ENCODE measurements at regions not wholly inside any gene's neighbourhood (a gene's known extent, or its start where the extent isn't known, plus 50 kb on each side); places are given as distances from the start of the nearest gene placed in this dataset.

GRCh38 chr11:127649071-127649470, 648.5 kb upstream of the KIRREL3 start:
- no peak for DNase-seq
- H3K4me1 ChIP-seq (ENCODE audit: control insufficient read depth in 1 of 2, insufficient read depth in 2 of 2, low read depth in 1 of 2, low read length in 1 of 2): peaks cover 0 to 1% of the 10 kb centered on the region in 2 experiments; a peak in 2 of 4 replicates
- no peak overlapping the region for H3K4me2 ChIP-seq
- no peaks in the 10 kb centered on the region for H3K79me2 ChIP-seq (ENCODE audit: insufficient read depth)
- H3K4me3 ChIP-seq (ENCODE audit: low read depth in 2 of 2, low read length in 1 of 2): no peak overlapping the region
- no peaks in the 10 kb centered on the region for H3K9me3 ChIP-seq
- ChIA-PET CTCF (no interaction called here), POLR2A (no interaction called here)
- no peak overlapping the region for H3K27ac ChIP-seq (ENCODE audit: low read depth in 2 of 2, low read length in 1 of 2)
- WGBS (ENCODE audit: low lambda C conversion rate): 15% methylated on average over 2 of the region's 2 CpGs
- no peaks in the 10 kb centered on the region for H4K20me1 ChIP-seq (ENCODE audit: insufficient read depth)
- H3K9ac ChIP-seq: no peak overlapping the region
- H2AFZ ChIP-seq (ENCODE audit: low read depth): no peak overlapping the region
- no peaks in the 10 kb centered on the region for H3K9me2 ChIP-seq
- TF ChIP-seq YY1 (IDR thresholded peaks at IDR 0.05; ENCODE audit: low read depth) (no peak), SIN3A (IDR thresholded peaks at IDR 0.05; ENCODE audit: borderline replicate concordance, low read depth, low read length) (no peak), MEF2A (IDR thresholded peaks at IDR 0.05; ENCODE audit: borderline replicate concordance, low read depth) (no peak), JUND (IDR thresholded peaks at IDR 0.05) (no peak), MAX (IDR thresholded peaks at IDR 0.05; ENCODE audit: low read depth) (no peak), MXI1 (IDR thresholded peaks at IDR 0.05; ENCODE audit: low read depth, low read length) (no peak), TAF1 (IDR thresholded peaks at IDR 0.05; ENCODE audit: borderline replicate concordance, low read depth, low read length) (no peak), SMC3 (IDR thresholded peaks at IDR 0.05; ENCODE audit: low read depth, low read length) (no peak), EZH2phosphoT487 (IDR thresholded peaks at IDR 0.05; ENCODE audit: borderline replicate concordance, low read depth) (no peak), ELF1 (IDR thresholded peaks at IDR 0.05) (no peak), RAD21 (IDR thresholded peaks at IDR 0.05; ENCODE audit: low read length) (no peak), NFIC (IDR thresholded peaks at IDR 0.05; ENCODE audit: borderline replicate concordance) (no peak)
- H3K36me3 ChIP-seq (replicated peaks in 1 of 2; ENCODE audit: control insufficient read depth in 1 of 2, insufficient read depth in 2 of 2, low read length in 1 of 2): no peaks in the 10 kb centered on the region
- no peaks in the 10 kb centered on the region for H3K27me3 ChIP-seq (ENCODE audit: insufficient read depth)
- H3F3A ChIP-seq (replicated peaks; ENCODE audit: insufficient read depth): no peaks in the 10 kb centered on the region

GRCh38 chr11:127648583-127648982, 648.0 kb upstream of the KIRREL3 start:
- Histone ChIP-seq H3K4me1 (ENCODE audit: control insufficient read depth in 1 of 2, insufficient read depth in 2 of 2, low read depth in 1 of 2, low read length in 1 of 2) (peaks cover 0 to 6% of the 10 kb centered on the region in 2 experiments; a peak in 2 of 4 replicates), H3K4me2 (no peak overlapping the region), H2AFZ (ENCODE audit: low read depth) (no peak overlapping the region), H3K9me3 (no peaks in the 10 kb centered on the region), H3K36me3 (replicated peaks in 1 of 2; ENCODE audit: control insufficient read depth in 1 of 2, insufficient read depth in 2 of 2, low read length in 1 of 2) (no peaks in the 10 kb centered on the region), H3K4me3 (ENCODE audit: low read depth in 2 of 2, low read length in 1 of 2) (no peak overlapping the region), H3K9me2 (no peaks in the 10 kb centered on the region), H4K20me1 (ENCODE audit: insufficient read depth) (no peaks in the 10 kb centered on the region), H3K79me2 (ENCODE audit: insufficient read depth) (no peaks in the 10 kb centered on the region), H3F3A (replicated peaks; ENCODE audit: insufficient read depth) (no peaks in the 10 kb centered on the region), H3K9ac (no peak overlapping the region), H3K27ac (ENCODE audit: low read depth in 2 of 2, low read length in 1 of 2) (no peak overlapping the region), H3K27me3 (ENCODE audit: insufficient read depth) (no peaks in the 10 kb centered on the region)
- ChIA-PET CTCF (no interaction called here), POLR2A (no interaction called here)
- no peak for DNase-seq
- no peak for TF ChIP-seq USF1 (IDR thresholded peaks at IDR 0.05; ENCODE audit: borderline replicate concordance, low read depth)
- TF ChIP-seq JUND (IDR thresholded peaks at IDR 0.05): no peak
- TF ChIP-seq EP300 (IDR thresholded peaks at IDR 0.05; ENCODE audit: borderline replicate concordance in 1 of 2, low read depth in 1 of 2, low read length in 1 of 2): no peak
- no peak for TF ChIP-seq MEF2A (IDR thresholded peaks at IDR 0.05; ENCODE audit: borderline replicate concordance, low read depth)
- no peak for TF ChIP-seq EZH2phosphoT487 (IDR thresholded peaks at IDR 0.05; ENCODE audit: borderline replicate concordance, low read depth)
- no peak for TF ChIP-seq GABPA (IDR thresholded peaks at IDR 0.05; ENCODE audit: low read depth)
- TF ChIP-seq SMC3 (IDR thresholded peaks at IDR 0.05; ENCODE audit: low read depth, low read length): no peak
- no peak for TF ChIP-seq IRF3 (IDR thresholded peaks at IDR 0.05; ENCODE audit: low read depth, low read length)
- TF ChIP-seq ELF1 (IDR thresholded peaks at IDR 0.05): no peak
- no peak for TF ChIP-seq GATA2 (CRISPR knock-in tag; IDR thresholded peaks at IDR 0.05)
- TF ChIP-seq RXRA (IDR thresholded peaks at IDR 0.05; ENCODE audit: borderline replicate concordance, low read depth): no peak
- no peak for TF ChIP-seq POLR2AphosphoS5 (IDR thresholded peaks at IDR 0.05; ENCODE audit: low read depth, low read length)
- TF ChIP-seq TEAD4 (IDR thresholded peaks at IDR 0.05; ENCODE audit: borderline replicate concordance, insufficient read depth): no peak

All from SK-N-SH (cell line).